Fibroblast of lung (primary cell): ENCODE measurements at regions not wholly inside any gene's neighbourhood (a gene's known extent, or its start where the extent isn't known, plus 50 kb on each side); places are given as distances from the start of the nearest gene placed in this dataset.

ENCODE experiments used
- DNase-seq, 2 donors: peaks; one replicate each; pipeline versions ENCODE4 v3.0.0 to v3.0.0-alpha.2; 2010; ENCODE audit warnings: low read depth in 2 of 2
- H2AFZ ChIP-seq: 2 replicates; pipeline ENCODE4 v1.5.1; 2012; ENCODE audit warnings: low read length, control low read depth, inconsistent platforms
- H3K27ac ChIP-seq: 2 replicates; pipeline ENCODE4 v1.5.1; 2011; ENCODE audit warnings: low read length, control low read depth; ENCODE audit not compliant: insufficient read depth
- H3K27me3 ChIP-seq: 2 replicates; pipeline ENCODE4 v1.5.1; 2011; ENCODE audit warnings: mild to moderate bottlenecking, low read length; ENCODE audit not compliant: control insufficient read depth, insufficient read depth
- H3K36me3 ChIP-seq: 2 replicates; pipeline ENCODE4 v1.5.1; 2011; ENCODE audit warnings: low read length; ENCODE audit not compliant: control insufficient read depth, insufficient read depth
- H3K4me1 ChIP-seq: 2 replicates; pipeline ENCODE4 v1.5.1; 2011; ENCODE audit warnings: low read length; ENCODE audit not compliant: control insufficient read depth, insufficient read depth; ENCODE audit errors: extremely low read depth
- H3K4me2 ChIP-seq: 2 replicates; pipeline ENCODE4 v1.5.1; 2011; ENCODE audit warnings: low read length, control low read depth; ENCODE audit not compliant: insufficient read depth; ENCODE audit errors: extremely low read depth
- H3K4me3 ChIP-seq, 4 experiments: fragments of 200-600 bp in 1 of 4; sonication (generic) in 1 of 4; replicated peaks in 1 of 4; 2 replicates each; pipeline ENCODE4 v1.5.1; 2011 to 2016; ENCODE audit warnings: low read length in 4 of 4, low read depth in 3 of 4, mild to moderate bottlenecking in 3 of 4, control low read depth in 2 of 4, inconsistent platforms in 1 of 4, mixed read lengths in 1 of 4; ENCODE audit not compliant: insufficient read depth in 1 of 4; ENCODE audit errors: control extremely low read depth in 1 of 4
- H3K79me2 ChIP-seq: 2 replicates; pipeline ENCODE4 v1.5.1; 2012; ENCODE audit warnings: mild to moderate bottlenecking, low read length, inconsistent platforms; ENCODE audit not compliant: control insufficient read depth, insufficient read depth
- H3K9ac ChIP-seq: 2 replicates; pipeline ENCODE4 v1.5.1; 2011; ENCODE audit warnings: mild to moderate bottlenecking, low read length, control low read depth; ENCODE audit not compliant: insufficient read depth
- H3K9me3 ChIP-seq: 2 replicates; pipeline ENCODE4 v1.5.1; 2012; ENCODE audit warnings: low read depth, low read length; ENCODE audit not compliant: control insufficient read depth, insufficient read depth
- H4K20me1 ChIP-seq: 2 replicates; pipeline ENCODE4 v1.5.1; 2011; ENCODE audit warnings: low read length; ENCODE audit not compliant: control insufficient read depth, insufficient read depth; ENCODE audit errors: extremely low read depth
- CTCF ChIP-seq, 2 donors: IDR thresholded peaks in 1 of 2; conservative IDR thresholded peaks in 1 of 2; 1 replicate in 1 of 2; 2 replicates in 1 of 2; pipeline ENCODE4 v1.5.1; 2011 to 2012; ENCODE audit warnings: low read length in 2 of 2, control low read depth in 1 of 2, inconsistent platforms in 1 of 2, low read depth in 1 of 2, mild to moderate bottlenecking in 1 of 2
- EZH2 ChIP-seq: IDR thresholded peaks from 2 replicates; pipeline ENCODE4 v1.5.1; 2012; ENCODE audit warnings: low read length, control low read depth, mild to moderate bottlenecking; ENCODE audit errors: missing control alignments

GRCh38 chr6:144834426-144835038 is 549.4 kb downstream of the UTRN start:
- Histone ChIP-seq H3K9me3 (no peaks in the 10 kb centered on the region), H3K27me3 (no peaks in the 10 kb centered on the region), H3K27ac (no peak overlapping the region), H3K4me2 (no peak overlapping the region), H3K4me1 (no peaks in the 10 kb centered on the region), H4K20me1 (no peaks in the 10 kb centered on the region), H3K9ac (no peak overlapping the region), H3K4me3 (no peak overlapping the region), H2AFZ (no peak overlapping the region), H3K36me3 (peaks cover 2% of the 10 kb centered on the region), H3K79me2 (no peaks in the 10 kb centered on the region)
- TF ChIP-seq EZH2 = no peak
- no peak for TF ChIP-seq CTCF (conservative IDR thresholded peaks at IDR 0.05 in 1 of 2, IDR thresholded peaks at IDR 0.05 in 1 of 2; ENCODE audit: low read depth in 1 of 2, low read length in 2 of 2)
- no peak for DNase-seq

GRCh38 chr6:144835322-144835973 is 550.3 kb downstream of the UTRN start:
- peaks cover 2% of the 10 kb centered on the region for H3K36me3 ChIP-seq
- TF ChIP-seq EZH2 = no peak
- no peak for TF ChIP-seq CTCF (conservative IDR thresholded peaks at IDR 0.05 in 1 of 2, IDR thresholded peaks at IDR 0.05 in 1 of 2; ENCODE audit: low read depth in 1 of 2, low read length in 2 of 2)
- no peaks in the 10 kb centered on the region for H3K27me3 ChIP-seq
- no peaks in the 10 kb centered on the region for H4K20me1 ChIP-seq
- no peak for DNase-seq
- no peaks in the 10 kb centered on the region for H3K9me3 ChIP-seq
- H3K79me2 ChIP-seq = no peaks in the 10 kb centered on the region
- no peak overlapping the region for H3K4me2 ChIP-seq
- H3K4me1 ChIP-seq = no peaks in the 10 kb centered on the region
- no peak overlapping the region for H3K9ac ChIP-seq
- H3K27ac ChIP-seq = no peak overlapping the region
- no peak overlapping the region for H2AFZ ChIP-seq
- no peak overlapping the region for H3K4me3 ChIP-seq

GRCh38 chr6:144840619-144841018 is 555.5 kb downstream of the UTRN start:
- no peaks in the 10 kb centered on the region for H4K20me1 ChIP-seq
- no peak overlapping the region for H3K4me3 ChIP-seq
- H3K4me2 ChIP-seq = no peak overlapping the region
- no peaks in the 10 kb centered on the region for H3K9me3 ChIP-seq
- no peak for TF ChIP-seq EZH2
- no peak for TF ChIP-seq CTCF (conservative IDR thresholded peaks at IDR 0.05 in 1 of 2, IDR thresholded peaks at IDR 0.05 in 1 of 2; ENCODE audit: low read depth in 1 of 2, low read length in 2 of 2)
- H3K36me3 ChIP-seq = peaks cover 2% of the 10 kb centered on the region
- no peaks in the 10 kb centered on the region for H3K79me2 ChIP-seq
- H3K27me3 ChIP-seq = no peaks in the 10 kb centered on the region
- DNase-seq = no peak
- no peak overlapping the region for H3K9ac ChIP-seq
- no peak overlapping the region for H3K27ac ChIP-seq
- H2AFZ ChIP-seq = no peak overlapping the region
- H3K4me1 ChIP-seq = no peaks in the 10 kb centered on the region
